ENCODE measurements at regions not wholly inside any gene's neighbourhood (a gene's known extent, or its start where the extent isn't known, plus 50 kb on each side); places are given as distances from the start of the nearest gene placed in this dataset.

DNA sequence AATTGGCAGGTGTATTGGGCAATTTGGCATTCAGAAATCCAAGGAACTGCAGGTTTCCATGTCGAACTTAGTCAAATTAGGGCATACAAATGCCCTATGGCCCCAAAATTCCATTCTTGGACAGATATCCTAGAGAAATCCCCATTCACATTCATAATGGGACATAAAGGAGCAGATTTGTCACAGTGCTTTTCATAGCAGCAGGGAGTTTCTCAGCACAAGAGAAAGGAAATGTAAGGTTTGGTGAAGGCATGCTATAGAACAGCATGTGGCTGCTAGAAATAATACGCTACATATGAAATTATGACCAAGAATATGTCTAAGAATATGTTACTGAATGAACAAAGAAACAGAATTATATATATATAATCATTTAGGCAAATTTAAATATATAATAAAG lies 437.5 kb upstream of the BOD1L1 start:
- DNase-seq = no peak

- DNase-seq = no peak
These were observed 437.9 kb upstream of the BOD1L1 start for GRCh38 chr4:14065406-14065805.

DNA sequence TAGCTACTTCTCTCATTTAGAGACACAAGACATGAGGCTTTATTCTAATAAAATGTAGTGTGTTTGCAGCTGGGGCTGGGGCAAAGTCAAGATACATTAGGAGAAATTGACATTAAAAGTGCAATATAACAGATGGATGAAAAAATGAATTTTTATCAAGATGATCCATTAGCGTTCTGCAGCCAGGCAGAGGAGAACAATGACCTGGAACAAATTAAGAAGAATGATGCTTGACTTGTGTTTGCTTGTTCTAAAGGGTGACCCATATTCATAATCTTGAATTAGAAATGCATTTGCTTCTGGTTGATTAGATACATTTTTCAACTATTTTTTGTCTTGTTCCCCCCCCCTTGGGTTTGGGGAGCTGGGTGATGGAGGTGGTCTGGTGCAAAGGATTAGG lies 439.5 kb upstream of the BOD1L1 start:
- no peak for DNase-seq

- DNase-seq = no peak
These were observed 442.4 kb upstream of the BOD1L1 start for GRCh38 chr4:14069886-14070285.

GRCh38 chr4:14070289-14070880 lies 442.9 kb upstream of the BOD1L1 start:
- no peak for DNase-seq

DNA sequence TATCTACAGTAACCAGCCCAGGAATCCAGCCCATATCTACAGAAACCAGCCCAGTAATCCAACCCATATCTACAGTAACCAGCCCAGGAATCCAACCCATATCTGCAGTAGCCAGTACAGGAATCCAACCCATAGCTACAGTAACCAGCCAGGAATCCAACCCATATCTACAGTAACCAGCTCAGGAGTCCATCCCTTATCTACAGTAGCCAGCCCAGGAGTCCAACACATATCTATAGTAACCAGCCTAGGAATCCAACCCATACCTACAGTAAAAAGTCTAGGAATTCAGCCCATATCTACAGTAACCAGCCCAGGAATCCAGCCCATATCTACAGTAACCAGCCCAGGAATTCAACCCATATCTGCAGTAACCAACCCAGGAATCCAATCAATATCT lies 445.0 kb upstream of the BOD1L1 start:
- no peak for DNase-seq

GRCh38 chr4:14076776-14077175 lies 449.3 kb upstream of the BOD1L1 start:
- DNase-seq = no peak

- DNase-seq = no peak
These were observed 450.8 kb upstream of the BOD1L1 start for GRCh38 chr4:14078326-14078725.

GRCh38 chr4:14079601-14080000 lies 452.1 kb upstream of the BOD1L1 start:
- DNase-seq = no peak

- no peak for DNase-seq
These were observed 455.6 kb upstream of the BOD1L1 start for GRCh38 chr4:14083150-14083549.

DNA sequence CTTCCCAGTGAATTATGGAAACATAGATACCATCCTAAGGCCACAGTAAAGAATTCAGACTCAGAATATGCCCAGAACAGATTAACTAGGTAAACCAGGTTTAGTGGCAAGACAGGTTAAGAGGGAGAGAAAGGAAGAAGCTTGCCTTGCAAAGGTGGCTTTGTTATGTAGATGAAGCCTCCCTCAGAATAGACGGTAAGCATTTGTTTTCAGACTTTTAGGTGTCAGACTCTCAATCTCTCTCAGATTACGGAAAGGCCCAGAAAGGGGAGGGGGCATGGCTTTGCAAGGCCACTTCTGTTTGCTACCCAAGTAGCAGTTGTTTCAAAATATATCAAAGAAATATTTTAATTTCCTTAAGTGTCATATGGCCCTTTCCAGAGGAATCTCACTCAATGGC lies 457.1 kb upstream of the BOD1L1 start:
- no peak for DNase-seq

- DNase-seq = no peak
These were observed 459.9 kb upstream of the BOD1L1 start for GRCh38 chr4:14087459-14087858.

DNA sequence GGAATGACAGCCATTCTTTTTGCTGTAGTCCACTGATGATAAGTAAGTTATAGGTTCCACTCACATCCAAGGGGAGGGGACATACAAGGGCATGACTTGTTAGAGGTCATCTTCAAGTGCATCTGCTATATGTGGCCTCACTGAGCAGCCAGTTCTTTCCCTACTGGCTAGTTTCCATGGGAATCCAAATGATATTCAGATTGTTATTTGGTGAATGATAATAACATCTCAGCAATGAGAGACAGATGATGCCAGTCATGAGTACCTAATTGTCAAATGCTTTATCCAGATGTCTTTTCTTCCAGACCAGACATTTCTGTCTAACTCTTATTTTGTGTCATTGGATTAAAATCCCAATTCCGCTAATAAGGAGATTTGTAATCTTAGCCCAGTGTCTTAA lies 460.4 kb upstream of the BOD1L1 start:
- DNase-seq = no peak

- no peak for DNase-seq
These were observed 464.0 kb upstream of the BOD1L1 start for GRCh38 chr4:14091531-14091930.

- no peak for DNase-seq
These were observed 464.4 kb upstream of the BOD1L1 start for GRCh38 chr4:14091966-14092365.

DNA sequence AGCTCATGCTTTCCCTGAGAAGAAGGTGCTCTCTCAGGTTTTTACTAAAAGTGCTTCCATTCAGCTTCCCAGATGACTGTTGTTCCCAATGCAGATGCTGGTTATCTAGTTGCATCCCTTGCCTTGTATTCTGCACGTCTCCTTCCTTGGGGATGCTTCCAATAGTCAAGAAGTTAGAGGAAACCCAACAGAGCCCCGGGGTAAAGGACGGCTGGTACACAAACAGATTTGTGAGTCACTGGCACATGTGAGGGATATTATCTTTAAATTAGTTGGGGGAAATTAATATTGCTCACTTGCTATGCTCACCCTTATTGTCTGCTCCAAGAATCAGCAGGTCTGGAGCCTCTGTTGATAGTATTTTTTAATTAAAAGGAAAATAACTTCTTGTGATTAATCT lies 465.2 kb upstream of the BOD1L1 start:
- DNase-seq = no peak

- no peak for DNase-seq
These were observed 468.3 kb upstream of the BOD1L1 start for GRCh38 chr4:14095831-14096230.

DNA sequence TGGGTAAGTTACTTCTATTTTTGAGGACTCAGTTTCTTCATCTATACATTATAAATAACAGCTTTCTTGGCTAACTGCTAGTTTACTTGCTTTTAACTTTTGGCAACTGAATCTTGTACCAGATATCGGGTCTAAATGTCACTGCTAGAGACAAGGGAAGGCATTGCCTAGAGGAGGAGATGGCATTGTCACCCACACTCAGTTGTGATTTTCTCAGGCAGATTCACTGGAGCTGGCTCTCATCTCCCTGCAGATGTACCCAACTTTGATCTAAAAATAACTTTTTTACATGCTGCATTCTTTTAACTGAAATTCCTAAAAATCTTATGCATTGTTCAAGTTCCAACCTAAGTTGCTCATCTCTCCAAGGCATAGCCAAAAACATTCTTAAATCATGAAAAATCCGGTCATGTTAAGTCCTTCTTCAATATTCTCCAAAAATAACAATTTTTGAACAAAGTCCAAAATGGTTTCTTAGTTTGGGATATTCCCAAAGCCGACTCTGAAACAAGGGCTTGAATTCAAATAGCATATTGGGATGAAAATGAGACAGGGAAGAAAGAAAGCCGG lies 469.0 kb upstream of the BOD1L1 start:
- no peak for DNase-seq

GRCh38 chr4:14100349-14100748 lies 472.8 kb upstream of the BOD1L1 start:
- DNase-seq = no peak

DNA sequence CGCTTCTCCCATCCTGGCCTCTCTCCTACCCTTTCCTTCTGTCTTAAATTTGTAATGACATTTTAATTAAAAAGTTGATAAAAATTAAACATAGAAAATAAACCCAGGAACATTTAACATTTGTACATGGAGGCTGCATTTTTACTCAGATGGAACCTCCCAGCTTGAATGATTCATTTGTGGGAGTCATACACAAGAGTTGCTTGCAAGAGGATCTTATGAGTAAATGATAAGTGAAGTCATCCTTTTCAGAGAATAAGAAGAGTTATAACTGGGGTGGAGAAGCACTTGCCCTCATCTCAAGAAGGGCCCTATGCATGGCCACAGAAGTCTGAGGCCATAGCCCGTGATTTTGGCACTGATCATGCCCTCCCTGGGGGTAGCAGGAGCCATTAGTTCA lies 482.9 kb upstream of the BOD1L1 start:
- DNase-seq = no peak

GRCh38 chr4:14111730-14112181 lies 484.2 kb upstream of the BOD1L1 start:
- DNase-seq = no peak

DNA sequence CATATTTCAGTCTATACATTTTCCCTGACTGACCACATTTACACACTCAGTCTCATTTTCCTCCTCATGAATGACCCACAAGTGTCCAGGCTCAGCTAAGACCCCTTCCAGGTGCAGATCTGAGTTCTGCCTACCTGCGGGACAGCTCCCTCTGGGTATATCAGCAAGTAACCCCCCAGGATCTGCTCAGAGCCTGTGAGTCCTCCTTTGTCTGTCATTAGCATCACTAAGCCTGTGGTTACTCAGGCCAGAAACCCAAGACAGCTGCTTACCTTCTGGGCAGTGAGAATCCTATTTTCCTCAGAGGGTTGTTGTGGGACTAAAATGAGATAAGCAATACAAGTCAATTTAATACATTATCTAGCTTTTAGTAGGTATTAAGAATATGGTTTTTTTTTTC lies 487.6 kb upstream of the BOD1L1 start:
- no peak for DNase-seq

- DNase-seq = no peak
These were observed 490.2 kb upstream of the BOD1L1 start for GRCh38 chr4:14117575-14118238.

DNA sequence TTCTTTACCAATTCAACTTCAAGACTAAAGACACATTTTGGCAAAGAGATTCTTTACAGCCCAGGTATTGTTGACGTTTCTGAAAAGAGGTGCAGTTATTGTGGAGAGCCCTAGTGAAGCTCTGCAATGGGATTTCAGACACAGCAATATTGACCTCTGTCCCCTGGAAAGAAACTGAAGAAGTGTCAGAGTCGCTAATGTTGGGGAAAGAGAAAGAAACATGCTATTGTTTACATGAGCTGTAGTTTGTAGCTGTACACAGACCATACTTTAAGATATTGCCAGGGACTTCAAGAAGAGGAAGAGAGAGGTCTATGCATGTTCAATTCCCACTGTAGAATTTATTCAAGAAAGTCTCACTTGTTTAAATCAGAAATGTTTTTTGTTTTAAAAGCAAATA lies 497.3 kb upstream of the BOD1L1 start:
- no peak for DNase-seq
